OCI-LY7 (cell line): ENCODE measurements at regions not wholly inside any gene's neighbourhood (a gene's known extent, or its start where the extent isn't known, plus 50 kb on each side); places are given as distances from the start of the nearest gene placed in this dataset.
"Not testable (repeated sequence)": the region's sequence is repeated elsewhere in the genome, so short reads cannot be mapped to it uniquely, and the experiment has no call there.

Source experiments
- BruUV-seq: library from RNA; stranded (reverse); fragments of 400-500 nt; replicated peaks from 2 replicates; lab custom pipeline; 2021; lab: Mats Ljungman, UMichigan
- CTCF ChIA-PET: fragments of 300-600 bp; sonication (Branson Sonifier 250); formaldehyde crosslinking; loops from one replicate; lab custom pipeline; 2022; ENCODE audit warnings: antibody characterized with exemption; ENCODE audit not compliant: unreplicated experiment; lab: Charles Lee
- POLR2A ChIA-PET: fragments of 300-600 bp; sonication (Branson Sonifier 250); formaldehyde crosslinking; loops from one replicate; lab custom pipeline; 2022; ENCODE audit warnings: antibody characterized with exemption; lab: Charles Lee
- DNase-seq: peaks from one replicate; pipeline ENCODE4 v3.0.0-alpha.2; 2015; ENCODE audit warnings: low spot score
- H2AFZ ChIP-seq: fragments of 200-600 bp; sonication (generic), shearing (Covaris generic); 2 replicates; pipeline ENCODE4 v1.6.1; 2014; ENCODE audit warnings: mild to moderate bottlenecking, antibody characterized with exemption, low read length, moderate library complexity
- H3K27ac ChIP-seq: fragments of 200-600 bp; sonication (generic); 2 replicates; pipeline ENCODE4 v1.5.1; 2014; ENCODE audit warnings: mixed run types, low read depth, mild to moderate bottlenecking, moderate library complexity, low read length, inconsistent platforms; ENCODE audit not compliant: poor library complexity, severe bottlenecking
- H3K36me3 ChIP-seq: fragments of 200-600 bp; sonication (generic); 2 replicates; pipeline ENCODE4 v1.6.1; 2014; ENCODE audit warnings: mild to moderate bottlenecking, antibody characterized with exemption, low read length, moderate library complexity, mixed read lengths; ENCODE audit not compliant: insufficient read depth
- H3K4me1 ChIP-seq: fragments of 200-600 bp; sonication (generic); 2 replicates; pipeline ENCODE4 v1.5.1; 2014; ENCODE audit warnings: mild to moderate bottlenecking, low read length; ENCODE audit not compliant: insufficient read depth, poor library complexity, severe bottlenecking
- H3K4me2 ChIP-seq: fragments of 200-600 bp; sonication (generic); 2 replicates; pipeline ENCODE4 v1.6.1; 2014; ENCODE audit warnings: mild to moderate bottlenecking, low read length
- H3K4me3 ChIP-seq: fragments of 200-600 bp; sonication (generic); 2 replicates; pipeline ENCODE4 v1.5.1; 2014; ENCODE audit warnings: mild to moderate bottlenecking, low read depth, low read length; ENCODE audit not compliant: poor library complexity, severe bottlenecking
- H3K79me2 ChIP-seq: fragments of 200-600 bp; sonication (generic); 2 replicates; pipeline ENCODE4 v1.6.1; 2016; ENCODE audit warnings: low read depth, mild to moderate bottlenecking, low read length, moderate library complexity, mixed read lengths; ENCODE audit not compliant: insufficient read depth
- H3K9me2 ChIP-seq: fragments of 200-600 bp; sonication (generic); 2 replicates; pipeline ENCODE4 v1.6.1; 2016; ENCODE audit warnings: mild to moderate bottlenecking, low read length, mixed read lengths; ENCODE audit not compliant: insufficient read depth
- H3K9me3 ChIP-seq: fragments of 200-600 bp; sonication (generic); 2 replicates; pipeline ENCODE4 v1.6.1; 2014; ENCODE audit warnings: mild to moderate bottlenecking, mixed run types, low read length, mixed read lengths
- H4K20me1 ChIP-seq: fragments of 200-600 bp; sonication (generic); 2 replicates; pipeline ENCODE4 v1.6.1; 2014; ENCODE audit warnings: mild to moderate bottlenecking, antibody characterized with exemption, low read length, moderate library complexity, mixed read lengths; ENCODE audit not compliant: insufficient read depth
- EZH2phosphoT487 ChIP-seq: fragments of 200-600 bp; sonication (generic); IDR thresholded peaks from 2 replicates; pipeline ENCODE4 v1.6.1; 2018; ENCODE audit warnings: low read depth, borderline replicate concordance, mild to moderate bottlenecking, mixed run types, antibody characterized with exemption, low read length, moderate library complexity, mixed read lengths
- intact Hi-C: fragments of 100-400 bp; cut with micrococcal nuclease; formaldehyde crosslinking; loops from one replicate; pipeline ENCODE4 v1.10.0; 2022; ENCODE audit not compliant: unreplicated experiment
- TF ChIP-seq, protein P1 (sequence below): fragments of 200-600 bp; sonication (generic); conservative IDR thresholded peaks from 2 replicates; pipeline ENCODE4 v1.5.1; 2014; ENCODE audit warnings: mild to moderate bottlenecking, antibody characterized with exemption, low read length, moderate library complexity, mixed read lengths

DNA sequence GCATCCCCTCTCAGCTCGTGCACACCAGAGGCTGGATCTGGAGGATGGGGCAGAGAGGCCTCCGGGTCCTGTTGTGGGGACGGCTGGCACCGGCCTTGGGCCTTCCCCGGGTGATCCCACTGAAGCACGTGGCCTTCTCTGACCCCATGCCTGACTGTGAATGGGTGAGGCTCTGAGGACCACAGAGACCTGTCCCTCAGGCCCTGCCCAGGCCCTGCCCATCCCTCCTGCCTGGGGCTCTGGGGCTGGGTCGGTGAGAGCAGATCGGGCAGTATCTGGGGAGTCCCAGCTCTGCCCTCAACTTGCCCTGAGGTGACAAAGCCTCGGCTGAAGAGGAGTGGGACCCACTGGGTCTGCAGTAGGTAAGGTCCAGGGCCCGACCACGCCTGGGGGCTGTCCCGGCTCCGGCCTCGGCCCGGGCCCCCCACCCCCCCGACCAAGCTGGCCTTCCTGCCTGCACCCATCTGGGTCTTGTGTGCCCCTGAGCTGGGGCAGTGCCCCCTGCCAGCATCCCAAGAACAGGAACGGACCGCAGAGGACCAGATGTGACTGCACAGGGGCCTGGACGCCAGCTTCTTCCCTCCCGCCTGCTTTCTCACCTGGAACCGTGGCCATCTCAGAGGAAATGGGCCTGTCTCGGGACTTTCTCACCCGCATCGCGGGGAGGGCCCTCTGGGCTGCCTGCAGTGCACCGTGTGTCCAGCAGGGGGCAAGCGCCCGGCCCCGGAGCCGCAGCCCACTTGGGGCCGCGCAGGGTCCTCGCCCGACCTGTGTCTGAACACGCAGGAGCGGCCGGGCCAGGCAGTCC, 255.9 kb downstream of the PARP8 start:
- H3K36me3 ChIP-seq, H2AFZ ChIP-seq, H4K20me1 ChIP-seq, H3K9me2 ChIP-seq, DNase-seq, intact Hi-C loops, H3K4me2 ChIP-seq, H3K79me2 ChIP-seq, H3K27ac ChIP-seq, H3K9me3 ChIP-seq, BruUV-seq, H3K4me3 ChIP-seq, H3K4me1 ChIP-seq: not testable (repeated sequence)
- TF ChIP-seq, protein P1, sequence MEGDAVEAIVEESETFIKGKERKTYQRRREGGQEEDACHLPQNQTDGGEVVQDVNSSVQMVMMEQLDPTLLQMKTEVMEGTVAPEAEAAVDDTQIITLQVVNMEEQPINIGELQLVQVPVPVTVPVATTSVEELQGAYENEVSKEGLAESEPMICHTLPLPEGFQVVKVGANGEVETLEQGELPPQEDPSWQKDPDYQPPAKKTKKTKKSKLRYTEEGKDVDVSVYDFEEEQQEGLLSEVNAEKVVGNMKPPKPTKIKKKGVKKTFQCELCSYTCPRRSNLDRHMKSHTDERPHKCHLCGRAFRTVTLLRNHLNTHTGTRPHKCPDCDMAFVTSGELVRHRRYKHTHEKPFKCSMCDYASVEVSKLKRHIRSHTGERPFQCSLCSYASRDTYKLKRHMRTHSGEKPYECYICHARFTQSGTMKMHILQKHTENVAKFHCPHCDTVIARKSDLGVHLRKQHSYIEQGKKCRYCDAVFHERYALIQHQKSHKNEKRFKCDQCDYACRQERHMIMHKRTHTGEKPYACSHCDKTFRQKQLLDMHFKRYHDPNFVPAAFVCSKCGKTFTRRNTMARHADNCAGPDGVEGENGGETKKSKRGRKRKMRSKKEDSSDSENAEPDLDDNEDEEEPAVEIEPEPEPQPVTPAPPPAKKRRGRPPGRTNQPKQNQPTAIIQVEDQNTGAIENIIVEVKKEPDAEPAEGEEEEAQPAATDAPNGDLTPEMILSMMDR = peak; percentile 69
- ChIA-PET POLR2A (interaction anchor here (0.6 kb wide), 1 partner anchor 284 kb away, joined by 3 read pairs; no protein-coding TSS in a partner anchor), CTCF (interaction anchor here (0.6 kb wide), 1 partner anchor 417 kb away, joined by 7 read pairs; no protein-coding TSS in a partner anchor)

DNA sequence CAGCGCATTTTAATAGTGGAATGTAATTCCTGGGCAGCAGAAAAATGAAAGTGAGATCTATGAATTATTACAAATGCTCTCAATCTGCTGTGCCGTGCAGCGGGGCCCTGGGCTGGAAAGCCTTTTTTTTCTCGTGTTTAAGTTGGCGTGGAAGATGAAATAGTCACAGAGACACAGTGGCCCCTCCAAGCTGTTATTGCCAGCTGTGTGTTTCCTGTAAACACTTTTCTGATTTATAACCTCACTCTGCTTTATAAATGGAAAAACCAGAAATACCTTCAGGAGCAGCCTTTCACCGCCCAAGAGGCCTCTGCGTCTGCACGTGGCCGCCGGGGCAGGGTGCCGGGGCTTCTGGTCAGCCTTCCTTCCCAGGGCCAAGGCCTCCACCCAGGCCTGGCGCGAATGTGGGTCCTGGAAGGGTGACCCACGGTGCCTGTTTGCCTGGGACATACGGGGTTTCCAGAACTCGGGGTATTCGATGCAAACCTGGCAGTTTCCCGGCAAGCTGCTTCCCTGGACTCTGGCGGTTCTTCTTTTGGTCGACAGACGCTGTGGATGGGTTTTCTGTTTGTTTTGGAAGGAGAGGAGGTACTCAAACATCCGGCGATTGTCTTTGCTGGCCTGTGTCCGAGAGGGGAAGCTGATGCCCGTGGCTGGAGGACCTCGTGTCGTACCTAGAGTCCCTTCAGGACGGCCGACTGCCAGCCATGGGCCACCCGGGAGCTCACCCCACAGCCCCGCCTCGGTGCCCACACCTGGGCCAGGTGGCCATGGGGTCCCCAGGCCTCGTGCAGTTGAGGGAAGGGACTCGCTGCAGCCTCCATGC, 256.7 kb downstream of the PARP8 start:
- ChIA-PET CTCF (interaction anchor here (0.6 kb wide), 1 partner anchor 416 kb away, joined by 7 read pairs; no protein-coding TSS in a partner anchor), POLR2A (interaction anchor here (0.6 kb wide), 1 partner anchor 285 kb away, joined by 3 read pairs; no protein-coding TSS in a partner anchor)
- no peak overlapping the region for H3K4me2 ChIP-seq
- no peaks in the 10 kb centered on the region for H3K4me1 ChIP-seq
- TF ChIP-seq, protein P1 = peak; percentile 46
- TF ChIP-seq EZH2phosphoT487 = no peak
- DNase-seq = no peak
- intact Hi-C loops = no loop called here
- no peak overlapping the region for H3K27ac ChIP-seq
- no peaks in the 10 kb centered on the region for H4K20me1 ChIP-seq
- H2AFZ ChIP-seq = no peak overlapping the region
- H3K36me3 ChIP-seq = no peaks in the 10 kb centered on the region
- no peaks in the 10 kb centered on the region for H3K9me2 ChIP-seq
- no peaks in the 10 kb centered on the region for H3K79me2 ChIP-seq
- BruUV-seq = no TSS peak
- H3K4me3 ChIP-seq = no peak overlapping the region
- no peaks in the 10 kb centered on the region for H3K9me3 ChIP-seq
